H9 (cell line): ENCODE measurements at regions not wholly inside any gene's neighbourhood (a gene's known extent, or its start where the extent isn't known, plus 50 kb on each side); places are given as distances from the start of the nearest gene placed in this dataset.

Source experiments
- DNase-seq: peaks from one replicate; pipeline ENCODE4 v3.0.0-alpha.2; 2017
- H2AFZ ChIP-seq: one replicate; pipeline ENCODE4 v1.6.1; 2013; ENCODE audit warnings: mild to moderate bottlenecking, low read length, control low read depth, moderate library complexity
- H2AK5ac ChIP-seq: 2 replicates; pipeline ENCODE4 v1.6.1; 2013; ENCODE audit warnings: low read length, control low read depth, mixed read lengths; ENCODE audit not compliant: insufficient read length
- H2BK120ac ChIP-seq: one replicate; pipeline ENCODE4 v1.6.1; 2013; ENCODE audit warnings: low read depth, mild to moderate bottlenecking, low read length, control low read depth, inconsistent platforms; ENCODE audit not compliant: poor library complexity, severe bottlenecking
- H2BK12ac ChIP-seq: 2 replicates; pipeline ENCODE4 v1.6.1; 2013; ENCODE audit warnings: low read length, control low read depth, mixed read lengths, low read depth; ENCODE audit not compliant: insufficient read length
- H2BK15ac ChIP-seq: 2 replicates; pipeline ENCODE4 v1.6.1; 2013; ENCODE audit warnings: low read depth, low read length, control low read depth
- H2BK20ac ChIP-seq: one replicate; pipeline ENCODE4 v1.6.1; 2013; ENCODE audit warnings: low read depth, mild to moderate bottlenecking, low read length, control low read depth, inconsistent platforms; ENCODE audit not compliant: poor library complexity, severe bottlenecking
- H2BK5ac ChIP-seq: 2 replicates; pipeline ENCODE4 v1.6.1; 2013; ENCODE audit warnings: low read length, control low read depth, mixed read lengths; ENCODE audit not compliant: insufficient read length
- H3K14ac ChIP-seq: 2 replicates; pipeline ENCODE4 v1.6.1; 2013; ENCODE audit warnings: low read length, control low read depth; ENCODE audit not compliant: insufficient read depth
- H3K18ac ChIP-seq: 2 replicates; pipeline ENCODE4 v1.6.1; 2013; ENCODE audit warnings: low read depth, mild to moderate bottlenecking, mixed read lengths, low read length, control low read depth; ENCODE audit not compliant: insufficient read length
- H3K23ac ChIP-seq: 2 replicates; pipeline ENCODE4 v1.6.1; 2013; ENCODE audit warnings: low read length, control low read depth, mixed read lengths, low read depth; ENCODE audit not compliant: insufficient read length
- H3K23me2 ChIP-seq: 2 replicates; pipeline ENCODE4 v1.6.1; 2013; ENCODE audit warnings: low read depth, mild to moderate bottlenecking, mixed read lengths, low read length, control low read depth; ENCODE audit not compliant: insufficient read length, poor library complexity, severe bottlenecking
- H3K27ac ChIP-seq: 2 replicates; pipeline ENCODE4 v1.5.1; 2013; ENCODE audit warnings: low read length, control low read depth, mixed read lengths, low read depth; ENCODE audit not compliant: insufficient read length
- H3K27me3 ChIP-seq: 2 replicates; pipeline ENCODE4 v1.6.1; 2013; ENCODE audit warnings: low read length, control low read depth, inconsistent platforms; ENCODE audit not compliant: insufficient read depth
- H3K4ac ChIP-seq: 2 replicates; pipeline ENCODE4 v1.6.1; 2013; ENCODE audit warnings: low read depth, mild to moderate bottlenecking, control low read depth, inconsistent platforms, low read length, moderate library complexity
- H3K4me1 ChIP-seq: 2 replicates; pipeline ENCODE4 v1.6.1; 2013; ENCODE audit warnings: low read length, control low read depth, inconsistent platforms; ENCODE audit not compliant: insufficient read depth
- H3K4me2 ChIP-seq: 2 replicates; pipeline ENCODE4 v1.6.1; 2013; ENCODE audit warnings: low read length, control low read depth, mixed read lengths; ENCODE audit not compliant: insufficient read length, insufficient read depth
- H3K56ac ChIP-seq: 2 replicates; pipeline ENCODE4 v1.6.1; 2013; ENCODE audit warnings: low read depth, mild to moderate bottlenecking, mixed read lengths, low read length, control low read depth; ENCODE audit not compliant: insufficient read length
- H3K79me1 ChIP-seq: 2 replicates; pipeline ENCODE4 v1.6.1; 2013; ENCODE audit warnings: low read depth, mild to moderate bottlenecking, moderate library complexity, low read length, control low read depth, inconsistent platforms; ENCODE audit not compliant: insufficient read depth, poor library complexity, severe bottlenecking
- H3K79me2 ChIP-seq: 2 replicates; pipeline ENCODE4 v1.6.1; 2013; ENCODE audit warnings: low read length, control low read depth, inconsistent platforms; ENCODE audit not compliant: insufficient read depth
- H3K9ac ChIP-seq: 2 replicates; pipeline ENCODE4 v1.6.1; 2013; ENCODE audit warnings: low read length, control low read depth, mixed read lengths; ENCODE audit not compliant: insufficient read length; ENCODE audit errors: extremely low read depth
- H3K9me3 ChIP-seq: one replicate; pipeline ENCODE4 v1.6.1; 2013; ENCODE audit warnings: low read depth, low read length, inconsistent platforms; ENCODE audit not compliant: control insufficient read depth
- H3T11ph ChIP-seq: one replicate; pipeline ENCODE4 v1.6.1; 2013; ENCODE audit warnings: mild to moderate bottlenecking, low read length, control low read depth, inconsistent platforms
- H4K20me1 ChIP-seq: one replicate; pipeline ENCODE4 v1.6.1; 2013; ENCODE audit not compliant: control insufficient read depth, insufficient read length, insufficient read depth
- H4K5ac ChIP-seq: 2 replicates; pipeline ENCODE4 v1.6.1; 2013; ENCODE audit warnings: low read depth, mild to moderate bottlenecking, mixed read lengths, low read length, control low read depth; ENCODE audit not compliant: insufficient read length
- H4K8ac ChIP-seq: replicated peaks from 2 replicates; pipeline ENCODE4 v1.6.1; 2013; ENCODE audit warnings: low read length, control low read depth, mixed read lengths, low read depth; ENCODE audit not compliant: insufficient read length
- H4K91ac ChIP-seq: 2 replicates; pipeline ENCODE4 v1.6.1; 2013; ENCODE audit warnings: low read depth, mild to moderate bottlenecking, moderate library complexity, mixed read lengths, low read length, control low read depth; ENCODE audit not compliant: insufficient read length
- H3K27ac Mint-ChIP-seq, 3 experiments: 2 replicates in 2 of 3; 3 replicates in 1 of 3; pipeline ENCODE4 v1.8.0; 2020 to 2021; ENCODE audit warnings: mixed read lengths in 3 of 3, mild to moderate bottlenecking in 1 of 3, moderate library complexity in 1 of 3
- H3K27me3 Mint-ChIP-seq: 2 replicates; pipeline ENCODE4 v1.8.0; 2021; ENCODE audit warnings: low read depth, mild to moderate bottlenecking, moderate library complexity, mixed read lengths
- H3K36me3 Mint-ChIP-seq, 3 experiments: 2 replicates in 2 of 3; 3 replicates in 1 of 3; pipeline ENCODE4 v1.8.0; 2020 to 2021; ENCODE audit warnings: low read depth in 3 of 3, mixed read lengths in 3 of 3; ENCODE audit not compliant: insufficient read depth in 1 of 3
- H3K4me1 Mint-ChIP-seq, 2 experiments: 2 replicates each; pipeline ENCODE4 v1.8.0; 2020; ENCODE audit warnings: mixed read lengths in 2 of 2
- H3K4me3 Mint-ChIP-seq, 2 experiments: 2 replicates in 1 of 2; 3 replicates in 1 of 2; pipeline ENCODE4 v1.8.0; 2020 to 2021; ENCODE audit warnings: mild to moderate bottlenecking in 2 of 2, mixed read lengths in 2 of 2, moderate library complexity in 1 of 2
- H3K9me3 Mint-ChIP-seq, 2 experiments: 2 replicates in 1 of 2; 3 replicates in 1 of 2; pipeline ENCODE4 v1.8.0; 2020; ENCODE audit warnings: mild to moderate bottlenecking in 2 of 2, mixed read lengths in 2 of 2, moderate library complexity in 1 of 2
- WGBS: extraction: QIAGEN DNeasy Blood & Tissue Kit; methylation state at CpG from one replicate; pipeline ENCODE4 v1.1.7; 2013; ENCODE audit warnings: missing lambda C conversion rate, low lambda C conversion rate, mixed read lengths; ENCODE audit not compliant: insufficient read length; ENCODE audit errors: extremely low coverage; 5-methylcytosine and 5-hydroxymethylcytosine counted together
- TF ChIP-seq, protein P1 (sequence below): fragments of 200-600 bp; sonication (generic); conservative IDR thresholded peaks from 3 replicates; pipeline ENCODE4 v1.8.0; 2021; ENCODE audit warnings: antibody characterized with exemption, mild to moderate bottlenecking

DNA sequence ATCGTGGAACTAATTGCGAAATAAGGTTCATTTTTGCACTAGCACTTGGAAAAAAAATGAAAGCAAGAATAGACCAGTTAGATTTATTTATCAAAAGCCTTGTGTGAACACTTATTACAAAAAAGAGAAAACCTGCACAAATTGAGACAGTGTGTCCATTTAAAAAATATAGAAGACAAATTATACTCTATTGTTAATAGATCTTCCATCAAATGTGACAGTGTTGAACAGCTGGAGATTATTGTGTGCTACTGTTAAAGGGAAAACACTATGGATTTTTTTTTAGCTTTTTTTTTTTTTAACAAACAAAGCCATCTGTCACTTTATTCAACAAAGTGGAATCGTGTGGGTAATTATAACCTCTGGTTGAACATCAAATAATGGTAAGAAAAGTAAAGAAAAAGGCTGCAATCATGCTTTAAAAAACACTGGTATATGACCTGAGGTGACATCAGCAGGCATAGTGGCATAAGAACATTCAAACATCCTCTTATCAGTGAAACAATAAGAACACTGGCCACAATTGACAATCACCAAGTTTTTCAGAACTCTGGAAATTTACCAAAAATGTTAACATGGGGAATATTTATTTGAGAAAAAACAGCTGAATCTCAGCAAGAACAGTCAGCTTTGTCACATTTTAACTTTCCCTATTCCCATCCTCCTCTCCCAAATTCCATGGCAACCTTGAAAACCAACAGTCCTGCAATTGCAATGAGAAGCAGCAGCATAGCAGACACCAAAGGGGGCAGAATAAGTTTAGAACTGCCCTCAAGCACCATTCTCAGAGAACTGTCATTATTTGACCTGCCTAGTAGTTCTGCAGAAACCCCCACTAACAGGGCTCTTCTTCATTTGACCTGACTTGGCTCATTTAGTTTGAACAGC lies 442.3 kb upstream of the MON1B start:
- Histone ChIP-seq H4K20me1 (no peaks in the 10 kb centered on the region), H3K79me1 (no peaks in the 10 kb centered on the region), H3K4ac (no peak overlapping the region), H3K18ac (no peak overlapping the region), H2BK12ac (no peak overlapping the region), H4K91ac (no peak overlapping the region), H2BK20ac (no peak overlapping the region), H4K5ac (no peak overlapping the region), H3K4me1 (no peaks in the 10 kb centered on the region), H3K14ac (no peak overlapping the region), H3K9ac (no peak overlapping the region), H3K27me3 (no peaks in the 10 kb centered on the region), H3K4me2 (no peak overlapping the region), H3K9me3 (no peaks in the 10 kb centered on the region), H3K27ac (no peak overlapping the region), H3K79me2 (no peaks in the 10 kb centered on the region), H3K23me2 (no peaks in the 10 kb centered on the region), H2BK5ac (no peak overlapping the region), H3K56ac (no peak overlapping the region), H3K23ac (no peak overlapping the region), H4K8ac (no peak overlapping the region), H3T11ph (no peak overlapping the region), H2AFZ (no peak overlapping the region), H2BK15ac (no peak overlapping the region), H2AK5ac (no peak overlapping the region), H2BK120ac (no peak overlapping the region)
- WGBS: no CpG with 5 or more reads among the region's 3 CpGs
- no peaks in the 10 kb centered on the region for H3K4me1 Mint-ChIP-seq
- no peak overlapping the region for H3K27ac Mint-ChIP-seq
- no peaks in the 10 kb centered on the region; a peak in 1 of 7 replicates for H3K36me3 Mint-ChIP-seq
- DNase-seq: no peak
- TF ChIP-seq, protein P1, sequence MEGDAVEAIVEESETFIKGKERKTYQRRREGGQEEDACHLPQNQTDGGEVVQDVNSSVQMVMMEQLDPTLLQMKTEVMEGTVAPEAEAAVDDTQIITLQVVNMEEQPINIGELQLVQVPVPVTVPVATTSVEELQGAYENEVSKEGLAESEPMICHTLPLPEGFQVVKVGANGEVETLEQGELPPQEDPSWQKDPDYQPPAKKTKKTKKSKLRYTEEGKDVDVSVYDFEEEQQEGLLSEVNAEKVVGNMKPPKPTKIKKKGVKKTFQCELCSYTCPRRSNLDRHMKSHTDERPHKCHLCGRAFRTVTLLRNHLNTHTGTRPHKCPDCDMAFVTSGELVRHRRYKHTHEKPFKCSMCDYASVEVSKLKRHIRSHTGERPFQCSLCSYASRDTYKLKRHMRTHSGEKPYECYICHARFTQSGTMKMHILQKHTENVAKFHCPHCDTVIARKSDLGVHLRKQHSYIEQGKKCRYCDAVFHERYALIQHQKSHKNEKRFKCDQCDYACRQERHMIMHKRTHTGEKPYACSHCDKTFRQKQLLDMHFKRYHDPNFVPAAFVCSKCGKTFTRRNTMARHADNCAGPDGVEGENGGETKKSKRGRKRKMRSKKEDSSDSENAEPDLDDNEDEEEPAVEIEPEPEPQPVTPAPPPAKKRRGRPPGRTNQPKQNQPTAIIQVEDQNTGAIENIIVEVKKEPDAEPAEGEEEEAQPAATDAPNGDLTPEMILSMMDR: no peak
- H3K9me3 Mint-ChIP-seq: peaks cover 0 to 2% of the 10 kb centered on the region in 2 experiments; a peak in 2 of 5 replicates
- no peaks in the 10 kb centered on the region for H3K27me3 Mint-ChIP-seq
- H3K4me3 Mint-ChIP-seq: no peak overlapping the region
